GM18907 (cell line): ENCODE measurements at regions not wholly inside any gene's neighbourhood (a gene's known extent, or its start where the extent isn't known, plus 50 kb on each side); places are given as distances from the start of the nearest gene placed in this dataset.

Source experiments
- ATAC-seq: cut with Tn5 transposase; IDR thresholded peaks from one replicate; pipeline ENCODE4 v1.9.1; 2021; ENCODE audit warnings: mild to moderate bottlenecking, moderate library complexity; ENCODE audit not compliant: unreplicated experiment

GRCh38 chr1:87673309-87673708, 344.6 kb downstream of the LMO4 start:
- ATAC-seq: no peak

DNA sequence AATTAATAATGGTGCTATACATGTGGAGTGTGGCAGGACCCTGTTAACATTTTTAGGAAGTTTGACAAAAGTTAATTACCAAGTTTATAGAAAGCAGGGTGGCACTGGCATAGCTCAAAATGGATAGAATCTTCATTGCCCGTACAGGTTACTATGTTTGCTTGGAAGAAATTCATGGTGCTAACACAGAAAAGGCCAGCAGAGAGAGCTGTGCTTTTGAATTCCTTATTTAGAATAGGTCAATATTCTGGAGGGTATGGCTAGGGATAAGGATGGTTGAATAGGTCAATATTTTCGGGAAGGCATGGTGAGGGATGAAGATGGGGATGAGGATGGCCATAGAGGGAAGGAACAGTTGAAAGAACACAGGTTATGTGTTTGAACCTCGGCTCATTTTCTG, 345.1 kb downstream of the LMO4 start:
- no peak for ATAC-seq

- ATAC-seq: no peak
Measured at GRCh38 chr1:87674791-87675190, 346.1 kb downstream of the LMO4 start.

GRCh38 chr1:87678266-87678665, 349.6 kb downstream of the LMO4 start:
- ATAC-seq: no peak

DNA sequence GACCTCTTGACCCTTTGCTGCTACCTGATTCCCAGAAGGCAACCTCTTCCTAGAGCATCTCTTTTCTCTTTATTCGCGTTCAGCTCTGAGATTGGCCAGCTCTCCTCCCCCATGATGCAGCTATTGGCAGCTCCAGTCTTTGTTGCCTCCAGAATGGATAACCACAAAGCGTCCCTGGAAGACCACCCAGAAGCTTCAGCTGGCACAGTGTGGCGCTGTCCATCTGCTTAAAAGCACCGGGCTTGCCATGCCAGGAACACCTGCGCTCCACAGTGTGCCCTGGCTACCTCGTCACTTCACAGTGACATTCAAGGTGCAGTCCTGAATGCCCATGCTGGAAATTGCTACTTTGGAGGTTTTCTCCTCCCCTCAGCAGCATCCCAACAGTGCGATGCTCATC, 353.9 kb downstream of the LMO4 start:
- ATAC-seq: no peak

- ATAC-seq: no peak
Measured at GRCh38 chr1:87683196-87683956, 354.7 kb downstream of the LMO4 start.

- ATAC-seq: no peak
Measured at GRCh38 chr1:87684194-87684593, 355.5 kb downstream of the LMO4 start.

- ATAC-seq: no peak
Measured at GRCh38 chr1:87684713-87685205, 356.1 kb downstream of the LMO4 start.

GRCh38 chr1:87685311-87686135, 356.8 kb downstream of the LMO4 start:
- ATAC-seq: no peak

DNA sequence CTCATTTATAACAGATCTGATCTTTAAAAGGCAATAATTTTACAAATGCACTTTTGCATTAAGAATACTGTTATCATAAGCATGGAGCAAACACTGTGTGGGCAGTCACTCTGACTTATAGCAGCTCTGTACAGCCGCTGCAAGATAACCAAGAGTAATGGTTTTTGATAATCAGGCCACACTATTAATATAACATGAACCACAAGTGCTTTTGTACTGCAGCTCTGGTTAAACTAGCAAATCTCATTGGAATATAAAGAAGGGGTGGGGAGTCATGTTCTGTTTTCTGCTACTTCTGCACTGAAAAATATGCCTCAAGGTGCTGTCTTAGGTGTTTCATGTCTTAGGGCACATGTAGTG, 357.4 kb downstream of the LMO4 start:
- no peak for ATAC-seq

- ATAC-seq: no peak
Measured at GRCh38 chr1:87686671-87687070, 358.0 kb downstream of the LMO4 start.

DNA sequence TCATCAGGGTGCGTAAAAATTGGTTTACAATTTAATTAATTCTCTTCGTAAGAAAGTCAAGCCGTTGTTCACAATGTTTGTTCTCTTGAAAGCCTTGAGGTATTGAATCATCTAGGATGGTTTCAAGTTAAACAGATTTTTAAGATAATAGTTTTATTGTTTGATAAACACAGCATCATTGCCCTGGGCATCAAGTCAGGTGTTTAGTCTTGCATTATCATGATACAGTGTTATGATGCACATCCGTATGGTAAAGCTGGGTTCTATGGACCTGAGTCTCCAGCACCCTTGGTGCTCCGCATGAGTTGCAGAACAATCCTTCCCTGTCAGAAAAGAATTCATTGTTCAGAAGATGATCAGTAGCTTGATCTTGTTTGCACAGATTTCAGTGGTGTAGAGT, 359.5 kb downstream of the LMO4 start:
- no peak for ATAC-seq

DNA sequence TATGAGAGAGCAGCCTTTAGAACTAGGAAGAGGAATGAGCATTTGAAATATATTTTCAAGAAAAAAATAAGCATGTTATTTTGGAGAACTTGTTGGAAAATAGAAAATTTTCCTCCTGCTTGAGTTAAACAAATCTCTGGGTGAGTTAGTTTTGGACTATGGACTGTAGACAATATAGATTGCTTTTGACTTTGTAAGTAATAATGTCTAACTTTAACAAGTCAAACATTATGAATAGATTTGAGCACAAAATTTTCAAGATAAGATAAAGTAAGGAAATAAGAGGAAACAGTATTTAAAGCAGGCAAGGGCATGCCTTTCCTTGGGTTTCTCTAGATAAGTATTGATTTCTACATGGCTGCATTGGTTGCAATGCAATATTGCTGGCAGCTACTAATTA, 360.8 kb downstream of the LMO4 start:
- ATAC-seq: no peak

GRCh38 chr1:87696483-87696882, 367.8 kb downstream of the LMO4 start:
- no peak for ATAC-seq

DNA sequence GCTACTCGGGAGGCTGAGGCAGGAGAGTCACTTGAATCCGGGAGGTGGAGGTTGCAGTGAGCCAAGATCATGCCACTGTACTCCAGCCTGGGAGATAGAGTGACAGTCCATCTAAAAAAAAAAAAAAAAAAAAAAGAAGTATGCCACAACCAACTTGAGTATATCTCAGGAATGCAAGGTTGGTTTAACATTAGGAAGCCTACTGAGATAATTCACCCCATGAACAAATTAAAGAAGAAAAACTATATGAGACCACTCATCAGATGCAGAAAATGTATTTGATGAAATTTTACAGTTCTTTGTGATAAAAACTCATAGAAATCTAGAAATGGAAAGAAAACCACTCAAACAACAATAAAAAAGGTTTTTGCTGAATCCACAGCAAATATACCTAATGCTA, 373.8 kb downstream of the LMO4 start:
- ATAC-seq: no peak

GRCh38 chr1:87705233-87705632, 376.6 kb downstream of the LMO4 start:
- no peak for ATAC-seq

- ATAC-seq: no peak
Measured at GRCh38 chr1:87706203-87706602, 377.5 kb downstream of the LMO4 start.

DNA sequence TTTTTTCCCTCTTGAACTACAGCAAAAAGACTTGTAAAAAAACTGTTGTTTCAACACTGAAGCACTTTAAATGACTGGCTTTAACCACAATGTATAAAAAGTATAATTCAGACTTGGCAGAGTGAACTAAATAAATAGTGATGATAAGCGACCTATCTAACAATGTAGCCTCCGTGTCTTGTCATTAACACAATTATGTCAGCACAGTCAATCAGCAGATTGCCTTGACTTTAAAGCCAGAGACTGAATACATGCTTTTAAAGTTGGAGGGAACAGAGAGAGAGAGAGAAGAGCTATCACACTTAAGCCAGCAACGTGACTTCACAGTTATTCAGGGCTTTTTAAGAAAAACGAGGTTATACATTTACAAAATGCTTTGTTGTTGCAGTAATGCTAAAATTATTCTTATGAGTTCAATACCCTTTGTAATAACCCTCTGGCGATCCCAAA, 378.1 kb downstream of the LMO4 start:
- no peak for ATAC-seq

DNA sequence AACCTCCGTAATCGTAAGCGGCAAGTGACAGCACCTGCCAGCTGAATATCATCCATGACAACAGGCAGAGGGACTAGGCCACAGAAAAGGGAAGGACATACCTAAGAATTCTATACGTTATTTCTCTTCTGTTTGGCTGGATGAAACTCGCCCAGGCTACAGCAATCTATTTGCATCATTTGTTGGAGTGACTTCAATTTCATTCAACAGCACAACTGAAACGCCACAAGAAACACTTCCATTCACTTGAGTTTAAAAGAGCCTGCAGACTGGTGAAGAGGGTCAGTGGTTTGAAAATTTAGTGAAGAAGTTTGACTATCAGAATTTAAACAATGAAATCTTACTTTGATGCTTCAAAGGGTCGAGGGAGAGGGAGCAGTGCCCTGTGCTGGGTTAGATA, 378.7 kb downstream of the LMO4 start:
- ATAC-seq: no peak

DNA sequence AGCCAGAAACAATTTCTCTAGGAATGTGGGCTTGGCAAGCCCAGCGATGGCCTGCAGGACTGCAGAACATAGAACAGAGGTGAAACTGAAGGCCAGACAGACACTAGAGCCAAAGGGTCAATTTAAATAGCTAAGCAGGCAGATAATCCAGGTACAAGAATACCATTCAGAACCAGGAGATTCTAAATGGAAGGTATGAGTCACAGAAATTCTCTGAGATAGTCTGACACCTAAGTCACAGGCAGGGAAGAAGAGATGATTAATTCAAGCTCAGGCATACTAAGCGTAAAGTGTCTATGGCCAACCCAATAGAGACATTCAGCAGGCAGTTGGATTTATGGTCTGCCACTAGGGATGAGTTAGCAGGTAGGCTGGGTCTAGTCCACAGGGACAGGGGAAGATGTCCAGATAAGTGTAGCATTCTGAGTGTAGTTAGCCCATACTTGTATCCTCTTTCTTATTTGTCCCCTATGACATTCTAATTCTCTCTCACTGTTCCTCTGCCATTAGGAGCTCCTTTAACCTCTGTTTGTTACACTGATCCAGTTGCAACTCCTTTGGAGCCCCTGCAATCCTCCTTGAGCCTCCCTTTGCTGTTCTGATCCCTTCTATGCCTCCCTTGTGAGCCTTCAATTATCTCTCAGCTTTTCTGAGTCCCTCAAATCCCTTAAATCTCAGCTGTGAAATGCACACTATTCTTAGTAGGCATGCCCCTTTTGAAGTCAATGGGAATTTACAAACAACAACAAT, 383.8 kb downstream of the LMO4 start:
- ATAC-seq: no peak

GRCh38 chr1:87714278-87714677, 385.6 kb downstream of the LMO4 start:
- ATAC-seq: no peak
